HG02642 (cell line): ENCODE measurements at regions not wholly inside any gene's neighbourhood (a gene's known extent, or its start where the extent isn't known, plus 50 kb on each side); places are given as distances from the start of the nearest gene placed in this dataset.

Source experiments
- ATAC-seq: cut with Tn5 transposase; IDR thresholded peaks from one replicate; pipeline ENCODE4 v1.9.1; 2021; ENCODE audit warnings: mild to moderate bottlenecking; ENCODE audit not compliant: unreplicated experiment, poor library complexity

GRCh38 chr3:168362156-168362555 lies 266.4 kb upstream of the GOLIM4 start:
- no peak for ATAC-seq

DNA sequence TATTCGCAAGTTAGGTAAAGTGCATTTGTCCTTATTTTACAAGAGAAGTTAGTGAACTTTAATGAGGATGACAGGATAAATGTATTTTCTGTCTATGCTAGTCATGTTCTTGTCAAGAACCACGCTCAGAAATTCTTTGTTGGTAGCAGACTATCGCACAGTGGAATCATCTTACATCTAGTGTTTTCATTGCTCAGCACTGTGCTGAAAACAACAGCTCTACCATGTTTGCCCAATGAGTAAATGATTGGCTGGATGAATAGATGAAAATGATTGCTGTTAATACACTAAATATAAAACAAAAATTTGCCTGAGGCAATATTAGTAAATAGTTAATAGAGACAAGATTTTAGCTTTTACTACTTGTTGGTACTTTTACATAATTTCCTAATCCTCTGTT lies 265.3 kb upstream of the GOLIM4 start:
- no peak for ATAC-seq

DNA sequence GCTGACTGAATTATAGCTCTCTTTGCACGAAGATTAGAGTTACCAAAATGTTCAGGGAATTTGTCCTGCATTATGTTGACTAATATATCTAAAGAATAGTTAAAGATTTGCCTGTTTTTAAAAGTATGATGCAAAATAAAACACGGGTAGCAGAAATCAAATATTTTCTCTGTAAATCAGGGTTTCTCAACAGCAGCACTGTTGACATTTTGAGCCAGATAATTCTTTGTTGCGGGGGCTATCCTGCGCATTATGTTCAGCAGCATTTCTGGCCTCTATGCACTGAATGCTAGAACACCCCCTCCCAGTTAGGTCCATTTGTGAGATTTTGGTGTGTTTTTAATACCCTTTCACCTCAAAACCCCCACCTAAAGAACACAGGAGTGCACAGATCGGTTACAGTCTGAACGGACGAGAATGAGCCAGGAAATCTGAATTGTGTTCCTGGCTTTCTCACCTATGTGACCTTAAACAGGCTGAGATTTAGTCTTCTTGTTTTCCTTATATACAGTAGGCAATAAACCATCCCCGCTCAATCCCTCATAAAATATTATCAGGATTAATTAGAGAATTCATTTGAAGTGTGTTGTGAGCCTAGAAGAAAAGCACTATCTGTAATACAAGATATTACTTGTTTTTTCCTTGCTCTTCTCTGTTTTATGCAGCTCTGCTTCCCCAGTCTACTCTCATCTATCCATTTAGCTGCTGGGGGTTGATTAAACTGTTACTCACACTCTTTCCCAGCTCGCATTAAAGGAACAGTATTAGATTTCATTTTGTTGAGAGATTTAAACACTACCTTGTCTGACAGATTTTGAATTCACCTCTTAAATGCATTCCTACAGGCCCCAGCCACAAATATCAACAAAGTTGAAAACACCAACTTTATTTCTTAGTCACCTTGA lies 247.5 kb upstream of the GOLIM4 start:
- no peak for ATAC-seq

DNA sequence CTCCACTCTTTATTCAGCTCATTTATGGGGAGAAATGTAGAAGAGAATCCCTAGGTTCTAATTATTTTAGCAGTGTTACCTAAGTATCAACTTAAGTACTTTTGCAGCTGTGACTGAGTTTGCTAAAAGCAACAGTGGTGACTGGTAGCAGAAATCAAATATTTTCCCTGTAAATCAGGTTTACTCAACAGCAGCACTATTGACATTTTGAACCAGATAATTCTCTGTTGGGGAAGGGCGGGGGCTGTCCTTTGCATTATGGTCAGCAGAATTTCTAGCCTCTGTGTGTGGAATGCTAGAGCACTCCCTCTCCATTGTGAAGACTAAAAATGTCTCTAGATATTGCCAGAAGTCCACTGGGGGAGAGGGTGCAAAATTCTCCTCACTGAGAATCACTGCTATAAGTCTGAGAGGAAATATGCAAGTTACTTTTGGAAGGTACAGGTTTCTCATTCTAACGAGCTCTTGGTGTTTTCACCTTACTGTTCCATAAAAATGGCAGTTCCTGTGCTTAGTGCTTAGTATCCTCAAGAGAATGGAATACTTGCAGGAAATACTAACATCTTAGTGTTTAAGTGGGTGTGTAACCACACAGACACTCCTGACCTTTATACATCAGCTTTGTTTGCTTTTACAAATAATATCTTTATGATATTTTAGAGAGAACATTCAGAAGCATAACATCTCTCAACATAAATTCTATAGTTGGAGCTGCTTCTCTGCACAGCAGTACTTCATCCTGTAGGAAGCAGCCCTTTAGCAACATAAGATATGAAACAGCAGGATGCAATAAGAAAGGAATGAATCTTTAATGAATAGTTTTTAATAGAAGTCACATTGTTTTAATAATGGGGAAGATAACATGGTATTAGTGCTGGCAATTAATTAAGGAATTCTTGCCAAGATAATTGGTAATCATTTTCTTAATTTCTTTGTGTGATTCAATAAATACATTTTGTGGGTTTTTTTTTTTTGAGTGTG lies 246.5 kb upstream of the GOLIM4 start:
- ATAC-seq: no peak

DNA sequence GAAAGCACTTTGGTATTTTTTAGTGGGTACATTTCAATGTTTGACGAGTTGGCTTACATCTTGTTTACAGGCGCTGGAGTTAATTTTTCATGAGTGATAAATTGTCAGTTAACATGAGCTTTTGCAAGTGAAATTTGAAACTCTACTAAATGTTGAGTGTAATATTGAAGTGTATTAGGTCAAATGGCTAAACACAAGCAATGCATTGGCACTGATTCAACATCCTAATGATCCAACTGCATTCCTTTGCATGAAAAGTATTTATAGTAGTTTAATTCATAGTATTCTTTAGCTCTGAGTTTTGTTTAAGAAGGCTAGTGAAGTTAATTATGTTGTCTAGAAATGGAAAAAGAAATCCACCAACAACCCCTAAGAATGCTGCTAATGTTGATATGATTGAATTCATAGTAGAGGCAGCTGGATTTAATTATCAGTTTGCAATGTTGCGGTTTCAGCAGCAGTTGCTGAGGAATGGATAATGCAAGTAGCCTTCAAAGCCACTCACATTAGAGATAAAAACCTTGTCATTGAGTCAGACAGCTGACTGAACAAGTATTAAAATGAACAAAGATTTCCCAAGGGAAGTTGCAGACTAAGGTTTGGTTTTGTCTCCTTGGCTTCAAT lies 245.6 kb upstream of the GOLIM4 start:
- no peak for ATAC-seq

GRCh38 chr3:168338161-168338560 lies 242.4 kb upstream of the GOLIM4 start:
- ATAC-seq: no peak

DNA sequence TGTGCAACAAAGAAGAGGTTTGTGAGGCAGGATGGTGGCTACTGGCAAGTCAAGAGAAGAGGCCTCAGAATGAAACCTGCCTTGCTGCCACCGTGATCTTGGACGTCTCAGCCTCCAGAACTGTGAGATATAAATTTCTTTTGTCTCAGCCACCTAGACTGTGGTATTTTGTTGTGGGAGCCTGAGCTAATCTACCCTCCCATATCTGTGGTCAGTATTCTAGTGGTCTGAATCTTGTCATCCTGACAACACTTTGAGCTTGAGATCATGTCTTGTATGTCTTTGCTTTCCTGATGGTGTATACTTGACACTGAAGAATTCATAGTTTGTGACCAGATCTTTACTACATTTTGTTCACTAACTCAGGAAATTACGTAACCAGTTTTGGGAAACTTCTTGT lies 240.6 kb upstream of the GOLIM4 start:
- no peak for ATAC-seq

DNA sequence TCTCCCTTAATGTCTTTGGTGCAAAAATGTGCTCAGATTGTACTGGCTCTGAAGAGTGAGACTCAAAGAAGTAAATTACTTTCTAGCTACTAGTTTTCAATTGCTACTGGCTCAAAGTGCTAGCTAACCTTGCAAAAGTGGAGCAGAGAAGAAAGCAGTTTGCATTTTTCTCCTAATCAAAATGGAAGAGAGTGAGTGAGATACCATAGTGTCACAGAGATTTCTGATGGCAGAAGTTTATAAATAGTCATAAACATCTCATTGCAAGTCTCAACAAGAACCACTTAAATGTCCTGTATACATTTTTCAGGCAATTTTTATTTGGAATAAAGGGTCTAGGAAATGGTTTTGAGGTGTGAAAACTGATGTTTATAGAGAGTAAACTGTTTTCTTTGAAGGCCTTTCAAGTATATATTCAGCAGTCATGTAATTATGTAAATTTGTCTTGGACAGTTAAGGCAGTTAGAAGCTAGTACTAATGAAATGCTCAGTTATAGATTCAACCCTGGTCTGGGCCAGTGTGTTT lies 237.7 kb upstream of the GOLIM4 start:
- ATAC-seq: no peak

DNA sequence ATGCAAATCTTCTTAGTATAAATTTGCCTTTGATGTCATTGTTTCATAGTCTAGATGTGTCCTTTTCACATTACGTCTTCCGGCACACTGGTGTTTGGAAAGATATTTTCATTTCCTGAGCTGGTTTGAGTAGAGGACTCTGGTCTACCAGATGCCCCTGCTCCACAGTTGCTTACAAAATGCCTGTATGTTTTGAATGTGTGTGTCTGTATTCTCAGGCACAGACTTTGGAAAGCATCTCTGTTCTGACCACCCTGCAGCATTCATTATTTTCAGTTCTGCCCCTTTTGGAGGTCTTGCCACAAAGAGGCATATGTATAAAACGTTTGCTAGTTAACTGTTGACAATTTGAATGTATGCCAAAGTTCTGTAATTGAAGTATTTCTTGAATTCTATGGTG lies 236.0 kb upstream of the GOLIM4 start:
- ATAC-seq: no peak

- no peak for ATAC-seq
Measured at GRCh38 chr3:168330983-168331382, 235.3 kb upstream of the GOLIM4 start.

GRCh38 chr3:168327856-168328255 lies 232.1 kb upstream of the GOLIM4 start:
- no peak for ATAC-seq

- ATAC-seq: no peak
Measured at GRCh38 chr3:168325684-168326083, 230.0 kb upstream of the GOLIM4 start.

- ATAC-seq: no peak
Measured at GRCh38 chr3:168322941-168323340, 227.2 kb upstream of the GOLIM4 start.

GRCh38 chr3:168314166-168314565 lies 218.4 kb upstream of the GOLIM4 start:
- ATAC-seq: no peak

DNA sequence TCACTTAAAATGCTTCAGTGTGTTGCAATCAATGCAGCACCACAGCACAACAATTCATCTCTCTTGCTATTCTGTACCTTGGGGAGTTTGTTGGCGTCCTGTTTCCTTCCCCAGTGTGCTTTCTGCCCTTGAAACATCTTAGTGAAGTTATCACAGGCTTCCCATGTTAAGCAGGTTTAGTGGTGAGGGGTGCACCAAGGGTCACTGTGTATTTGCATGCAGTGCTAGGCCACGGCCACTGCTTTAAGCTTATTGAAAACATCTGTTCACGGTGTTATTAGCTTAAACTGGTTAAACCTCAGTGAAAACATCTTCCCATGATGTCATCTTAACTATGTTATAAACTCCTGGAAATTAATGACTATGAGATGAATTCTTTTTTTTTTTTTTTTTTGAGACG lies 217.3 kb upstream of the GOLIM4 start:
- no peak for ATAC-seq

GRCh38 chr3:168307893-168308292 lies 212.2 kb upstream of the GOLIM4 start:
- ATAC-seq: no peak

DNA sequence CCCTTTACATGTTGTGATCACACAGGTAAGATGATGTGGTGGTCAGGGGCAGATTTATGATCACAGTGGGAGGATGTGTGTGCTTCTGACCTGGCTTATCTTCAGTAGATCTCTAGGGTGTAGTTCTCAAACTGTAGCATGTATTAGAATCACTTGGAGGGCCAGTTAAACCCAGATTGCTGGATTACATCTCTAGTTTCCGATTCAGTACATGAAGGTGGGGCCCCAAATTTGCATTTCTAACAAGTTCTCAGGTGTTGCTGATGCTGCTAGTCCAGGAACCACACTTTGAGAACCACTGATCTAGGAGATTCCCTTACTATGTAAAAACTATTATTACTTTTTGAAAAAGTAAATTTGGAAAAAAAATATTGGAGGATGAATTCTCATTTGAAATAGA lies 199.3 kb upstream of the GOLIM4 start:
- no peak for ATAC-seq

- ATAC-seq: no peak
Measured at GRCh38 chr3:168292296-168292695, 196.6 kb upstream of the GOLIM4 start.

DNA sequence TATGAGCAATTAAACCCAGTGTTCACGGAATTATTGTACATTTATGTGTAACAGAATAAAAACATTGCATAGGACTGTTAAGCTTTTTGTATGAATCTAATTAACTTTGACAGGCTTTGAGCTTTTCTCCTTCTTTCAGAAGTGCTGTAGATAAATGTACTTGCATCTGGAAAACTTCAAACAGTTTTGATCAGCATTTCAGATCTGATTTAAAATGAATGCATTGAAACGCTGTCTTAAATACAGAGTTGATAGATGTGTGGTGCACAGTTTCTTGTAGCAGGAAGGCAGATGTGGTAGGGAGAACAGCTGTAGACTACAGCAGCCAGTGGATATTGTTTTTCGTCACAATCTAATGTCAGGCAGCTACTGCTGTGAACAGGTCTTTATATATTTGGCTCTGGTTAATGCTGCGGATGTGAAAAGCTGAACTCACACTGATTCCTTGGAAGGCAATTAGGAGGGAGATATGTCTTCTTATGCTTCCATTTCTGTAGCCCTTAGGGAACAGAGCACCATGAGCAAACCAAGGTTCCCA lies 193.8 kb upstream of the GOLIM4 start:
- no peak for ATAC-seq
